Activated CD8-positive, alpha-beta T cell treated with anti-CD3 and anti-CD28 coated beads for 36 hours (primary cell): ENCODE measurements at regions not wholly inside any gene's neighbourhood (a gene's known extent, or its start where the extent isn't known, plus 50 kb on each side); places are given as distances from the start of the nearest gene placed in this dataset.

Experiments used
- ATAC-seq: fragments of 200-7000 bp; cut with Tn5 transposase; one replicate; pipeline ENCODE4 v1.10.0; 2021; ENCODE audit warnings: mild to moderate bottlenecking, moderate library complexity
- CTCF ChIA-PET: fragments of 350-600 bp; sonication (Branson Sonifier 250); formaldehyde crosslinking; loops from one replicate; lab custom pipeline; 2021; ENCODE audit warnings: antibody characterized with exemption; lab: Charles Lee
- POLR2A ChIA-PET: fragments of 350-600 bp; sonication (Branson Sonifier 250); formaldehyde crosslinking; loops from one replicate; lab custom pipeline; 2021; ENCODE audit warnings: antibody characterized with exemption; lab: Charles Lee
- DNase-seq: peaks from one replicate; pipeline ENCODE4 v3.0.0-alpha.2; 2020
- H3K27ac Mint-ChIP-seq: one replicate; pipeline ENCODE4 v1.8.0; 2021; ENCODE audit warnings: mild to moderate bottlenecking, mixed read lengths
- H3K27me3 Mint-ChIP-seq: one replicate; pipeline ENCODE4 v1.8.0; 2021; ENCODE audit warnings: mixed read lengths
- H3K36me3 Mint-ChIP-seq: one replicate; pipeline ENCODE4 v1.8.0; 2021; ENCODE audit warnings: low read depth, mixed read lengths
- H3K4me1 Mint-ChIP-seq: one replicate; pipeline ENCODE4 v1.8.0; 2021; ENCODE audit warnings: low read depth, mixed read lengths
- H3K4me3 Mint-ChIP-seq: one replicate; pipeline ENCODE4 v1.8.0; 2021; ENCODE audit warnings: mild to moderate bottlenecking, moderate library complexity, mixed read lengths
- H3K9me3 Mint-ChIP-seq: one replicate; pipeline ENCODE4 v1.8.0; 2021; ENCODE audit warnings: mixed read lengths
- CTCF ChIP-seq: fragments of 200-600 bp; IDR thresholded peaks from one replicate; pipeline ENCODE4 v1.8.0; 2022; ENCODE audit warnings: antibody characterized with exemption, mild to moderate bottlenecking
- intact Hi-C: fragments of 100-400 bp; cut with micrococcal nuclease; formaldehyde crosslinking; loops from one replicate; pipeline ENCODE4 v1.10.0; 2022

GRCh38 chr11:47918370-47918690, 62.0 kb upstream of the PTPRJ start:
- H3K36me3 Mint-ChIP-seq: no peaks in the 10 kb centered on the region
- H3K9me3 Mint-ChIP-seq: no peaks in the 10 kb centered on the region
- TF ChIP-seq CTCF: no peak
- intact Hi-C loops: no loop called here
- DNase-seq (no peak), ATAC-seq (no peak)
- no peak overlapping the region for H3K27ac Mint-ChIP-seq
- H3K4me3 Mint-ChIP-seq: no peak overlapping the region
- no peaks in the 10 kb centered on the region for H3K27me3 Mint-ChIP-seq
- ChIA-PET CTCF (interaction anchor here (8.4 kb wide), 1 partner anchor 14 kb away, joined by 42 read pairs; no protein-coding TSS in a partner anchor), POLR2A (interaction anchor here (1.3 kb wide), 1 partner anchor 11 kb away, joined by 4 read pairs; no protein-coding TSS in a partner anchor)
- H3K4me1 Mint-ChIP-seq: peaks cover 50% of the 10 kb centered on the region

DNA sequence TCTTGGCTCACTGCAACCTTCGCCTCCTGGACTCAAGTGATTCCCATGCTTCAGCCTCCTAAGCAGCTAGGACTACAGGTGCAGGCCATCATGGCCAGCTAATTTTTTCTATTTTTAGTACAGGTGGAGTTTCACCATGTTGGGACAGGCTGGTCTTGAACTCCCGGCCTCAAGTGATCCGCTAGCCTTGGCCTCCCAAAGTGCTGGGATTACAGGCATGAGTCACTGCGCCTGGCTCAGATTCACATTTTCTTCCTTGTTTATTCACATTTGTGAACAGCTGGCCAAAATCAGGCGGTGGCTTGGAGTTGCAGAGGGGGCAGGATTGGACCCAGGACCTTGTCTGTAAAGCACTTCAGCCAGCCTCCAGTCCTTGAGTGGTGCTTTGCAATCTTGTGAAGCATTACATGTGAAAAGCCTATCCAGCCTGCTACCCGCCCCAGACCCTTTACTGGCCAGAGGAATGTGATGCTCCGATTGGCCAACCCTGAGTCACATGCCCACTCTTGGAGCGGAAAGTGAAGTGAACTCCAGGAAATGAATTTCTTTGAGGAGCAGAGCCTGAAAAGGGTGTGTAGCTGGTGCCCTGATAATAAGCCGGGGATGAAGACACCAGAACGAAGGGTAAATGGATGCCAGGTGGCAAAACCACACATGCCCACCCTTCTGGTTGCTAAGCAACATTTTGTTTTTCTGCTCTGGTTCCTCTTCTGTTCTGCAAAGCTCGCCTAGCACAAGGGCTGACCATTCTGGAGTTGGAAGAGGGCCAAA, 62.6 kb upstream of the PTPRJ start:
- no peak for DNase-seq
- Mint-ChIP-seq H3K27me3 (no peaks in the 10 kb centered on the region), H3K4me1 (peaks cover 50% of the 10 kb centered on the region), H3K4me3 (no peak overlapping the region), H3K9me3 (no peaks in the 10 kb centered on the region), H3K27ac (no peak overlapping the region), H3K36me3 (no peaks in the 10 kb centered on the region)
- no peak for TF ChIP-seq CTCF
- intact Hi-C loops: no loop called here
- ChIA-PET CTCF (interaction anchor here (1.1 to 8.4 kb wide), 2 partner anchors 15 to 255 kb away, joined by 3 to 42 read pairs; no protein-coding TSS in a partner anchor), POLR2A (interaction anchor here (0.6 to 1.3 kb wide), 2 partner anchors 11 to 17 kb away, joined by 3 to 4 read pairs; no protein-coding TSS in a partner anchor)
- no peak for ATAC-seq

GRCh38 chr11:47916361-47916841, 64.0 kb upstream of the PTPRJ start:
- no peaks in the 10 kb centered on the region for H3K36me3 Mint-ChIP-seq
- ATAC-seq: no peak
- H3K9me3 Mint-ChIP-seq: no peaks in the 10 kb centered on the region
- DNase-seq: no peak
- TF ChIP-seq CTCF: no peak
- ChIA-PET CTCF (interaction anchor here (0.7 to 1.6 kb wide), 3 partner anchors 9 to 256 kb away, joined by 3 to 4 read pairs (median 3); no protein-coding TSS in a partner anchor), POLR2A (no interaction called here)
- peaks cover 48% of the 10 kb centered on the region for H3K4me1 Mint-ChIP-seq
- no peak overlapping the region for H3K27ac Mint-ChIP-seq
- H3K27me3 Mint-ChIP-seq: no peaks in the 10 kb centered on the region
- no peak overlapping the region for H3K4me3 Mint-ChIP-seq
- intact Hi-C loops: no loop called here

GRCh38 chr11:47915783-47916182, 64.6 kb upstream of the PTPRJ start:
- POLR2A ChIA-PET: interaction anchor here (1.3 kb wide), 1 partner anchor 68 kb away, joined by 3 read pairs; the partner anchor contains the start of gene NUP160
- H3K36me3 Mint-ChIP-seq: no peaks in the 10 kb centered on the region
- CTCF ChIA-PET: interaction anchor here (0.7 to 1.6 kb wide), 2 partner anchors 8 to 18 kb away, joined by 3 to 4 read pairs; no protein-coding TSS in a partner anchor
- DNase-seq (no peak), ATAC-seq (no peak)
- H3K9me3 Mint-ChIP-seq: no peaks in the 10 kb centered on the region
- H3K4me3 Mint-ChIP-seq: no peak overlapping the region
- TF ChIP-seq CTCF: no peak
- no peaks in the 10 kb centered on the region for H3K27me3 Mint-ChIP-seq
- no peak overlapping the region for H3K27ac Mint-ChIP-seq
- intact Hi-C loops: no loop called here
- peaks cover 43% of the 10 kb centered on the region for H3K4me1 Mint-ChIP-seq

DNA sequence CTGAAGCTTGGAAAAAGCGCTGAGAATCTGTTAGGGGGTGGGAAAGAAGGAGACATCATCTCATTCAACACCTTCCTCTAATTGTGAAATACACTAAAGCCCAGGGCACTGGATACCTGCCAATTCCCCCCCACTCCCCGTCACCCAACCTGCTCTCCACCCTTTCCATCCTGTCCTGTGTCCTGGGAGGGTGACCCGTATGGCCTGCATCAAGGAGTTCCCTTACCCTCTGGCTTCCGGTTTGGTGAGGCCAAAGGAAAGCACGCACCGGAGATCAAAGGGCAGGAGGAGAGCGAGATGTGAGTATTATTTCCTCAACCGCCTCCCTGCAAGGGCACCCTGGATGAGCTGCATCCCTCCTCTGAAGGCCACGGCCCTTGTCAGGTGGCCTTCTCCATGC, 65.0 kb upstream of the PTPRJ start:
- no peak for TF ChIP-seq CTCF
- ATAC-seq (peak; percentile 41), DNase-seq (peak; percentile 21)
- POLR2A ChIA-PET: interaction anchor here (1.3 kb wide), 1 partner anchor 68 kb away, joined by 3 read pairs; the partner anchor contains the start of gene NUP160
- Mint-ChIP-seq H3K4me3 (no peak overlapping the region), H3K27ac (no peak overlapping the region), H3K27me3 (no peaks in the 10 kb centered on the region), H3K4me1 (peaks cover 39% of the 10 kb centered on the region), H3K9me3 (no peaks in the 10 kb centered on the region), H3K36me3 (no peaks in the 10 kb centered on the region)
- intact Hi-C loops: no loop called here
- CTCF ChIA-PET: interaction anchor here (0.7 to 1.6 kb wide), 2 partner anchors 8 to 19 kb away, joined by 3 to 4 read pairs; no protein-coding TSS in a partner anchor
